Stimulated activated CD4-positive, alpha-beta T cell treated with anti-CD3 and anti-CD28 coated beads, TNF-alpha, amount 100 ng/mL, for 4 hours (primary cell): ENCODE measurements at regions not wholly inside any gene's neighbourhood (a gene's known extent, or its start where the extent isn't known, plus 50 kb on each side); places are given as distances from the start of the nearest gene placed in this dataset.

ENCODE experiments used
- DNase-seq, 3 experiments: peaks; one replicate each; pipeline ENCODE4 v3.0.0-alpha.2; 2020; ENCODE audit warnings: low read depth in 3 of 3

- no peak for DNase-seq
Measured at GRCh38 chr20:22916021-22916842, 118.9 kb upstream of the SSTR4 start.

DNA sequence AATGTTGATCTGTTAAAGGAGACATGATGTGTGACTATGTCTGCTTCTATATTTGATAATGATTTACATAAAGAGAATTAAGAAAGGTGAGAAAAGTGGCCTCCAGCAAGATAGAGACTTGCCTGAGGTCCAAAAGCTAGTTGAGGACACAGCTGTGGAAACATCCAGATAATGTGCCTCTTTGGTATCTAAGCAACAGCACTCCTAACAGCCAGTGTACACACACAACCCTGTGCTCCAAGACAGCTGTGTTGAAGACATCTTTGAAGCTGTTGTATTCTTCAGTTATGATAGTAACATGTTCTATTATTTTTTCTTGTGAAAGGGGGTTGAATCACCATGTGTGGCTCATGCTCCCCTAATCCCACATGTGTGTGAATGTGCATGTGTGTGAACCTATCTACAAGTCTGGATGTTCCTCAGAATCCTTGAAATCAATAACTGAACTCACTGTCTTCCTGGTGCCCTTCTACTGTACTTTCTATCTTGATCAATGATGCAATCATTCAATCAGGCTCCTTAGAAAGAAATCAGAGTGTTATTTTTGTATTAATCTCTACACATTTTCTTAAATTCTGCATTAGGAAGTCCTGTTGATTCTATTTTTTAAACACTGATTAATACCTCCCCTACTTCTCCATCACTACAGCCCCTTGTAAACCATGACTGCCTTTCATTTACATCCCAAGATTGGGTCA lies 116.7 kb upstream of the SSTR4 start:
- DNase-seq, result no peak

- DNase-seq, result no peak
Measured at GRCh38 chr20:22920898-22921297, 114.2 kb upstream of the SSTR4 start.

- DNase-seq, result no peak
Measured at GRCh38 chr20:22921595-22922421, 113.3 kb upstream of the SSTR4 start.

- DNase-seq, result no peak
Measured at GRCh38 chr20:22922987-22923386, 112.1 kb upstream of the SSTR4 start.

DNA sequence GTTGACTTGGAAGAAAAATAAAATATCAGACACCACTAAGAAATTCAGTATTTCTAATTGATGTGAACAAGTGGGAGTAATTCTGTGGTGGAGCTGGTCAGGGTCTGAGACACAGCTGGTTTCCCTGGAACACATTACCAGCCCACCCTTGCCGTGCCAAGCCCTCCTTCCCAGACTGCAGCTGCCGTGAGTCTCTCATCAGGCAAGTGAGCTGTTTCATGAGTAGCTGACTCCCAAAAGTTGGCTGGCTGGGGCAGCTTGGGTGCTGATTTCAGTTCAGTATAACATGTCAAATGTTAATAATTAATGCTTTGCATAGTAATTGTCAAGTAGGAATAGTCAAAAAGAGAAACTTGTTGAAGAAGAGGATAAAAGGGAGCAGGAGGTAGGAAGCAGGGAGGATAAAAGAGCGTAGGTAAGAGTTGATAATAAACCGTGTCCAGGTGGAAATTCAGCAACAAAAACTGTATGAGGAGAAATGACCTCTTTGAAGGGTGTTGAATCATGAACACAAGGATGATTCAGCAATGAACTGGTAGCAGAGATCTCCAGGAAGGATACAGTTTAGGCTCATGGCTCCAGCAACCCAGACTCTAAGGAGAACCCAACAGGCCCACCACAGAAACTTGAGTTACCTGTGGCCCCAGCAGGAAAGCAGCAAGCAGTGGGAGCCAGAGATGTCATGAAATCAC lies 110.9 kb upstream of the SSTR4 start:
- no peak for DNase-seq

DNA sequence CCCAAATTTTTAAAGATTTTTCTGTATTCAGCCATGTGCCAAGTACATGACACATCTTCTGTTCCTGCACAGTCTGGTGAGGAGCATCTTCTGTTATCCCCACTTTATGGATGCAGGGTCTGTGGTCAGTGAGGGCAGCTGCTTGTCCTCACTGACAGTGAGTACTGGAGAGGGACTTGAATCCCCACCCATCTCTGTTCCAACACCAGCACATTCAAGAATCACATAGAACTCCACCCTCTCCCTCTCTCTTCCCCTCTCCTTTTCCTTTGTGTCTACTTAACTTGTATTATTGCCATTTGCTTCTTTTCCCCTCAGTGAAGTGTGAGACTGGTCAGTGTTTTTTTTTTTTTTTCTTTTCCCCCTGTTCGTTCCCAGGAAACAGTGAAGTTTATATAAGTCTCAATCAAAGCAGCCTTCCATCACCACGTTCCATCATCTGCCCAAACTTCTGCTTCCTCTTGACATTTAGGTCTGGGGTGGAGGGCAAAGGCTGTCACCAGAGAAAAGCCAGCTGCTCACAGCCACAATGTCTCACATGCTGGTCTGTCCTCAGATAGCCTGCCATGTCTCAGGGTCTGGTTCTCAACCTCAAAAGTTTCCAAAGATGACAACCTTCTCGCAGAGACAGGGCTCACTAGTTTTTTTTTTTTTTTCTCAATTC lies 110.0 kb upstream of the SSTR4 start:
- no peak for DNase-seq

GRCh38 chr20:22925613-22925983 lies 109.5 kb upstream of the SSTR4 start:
- DNase-seq, result no peak

- DNase-seq, result no peak
Measured at GRCh38 chr20:22927537-22927936, 107.6 kb upstream of the SSTR4 start.

DNA sequence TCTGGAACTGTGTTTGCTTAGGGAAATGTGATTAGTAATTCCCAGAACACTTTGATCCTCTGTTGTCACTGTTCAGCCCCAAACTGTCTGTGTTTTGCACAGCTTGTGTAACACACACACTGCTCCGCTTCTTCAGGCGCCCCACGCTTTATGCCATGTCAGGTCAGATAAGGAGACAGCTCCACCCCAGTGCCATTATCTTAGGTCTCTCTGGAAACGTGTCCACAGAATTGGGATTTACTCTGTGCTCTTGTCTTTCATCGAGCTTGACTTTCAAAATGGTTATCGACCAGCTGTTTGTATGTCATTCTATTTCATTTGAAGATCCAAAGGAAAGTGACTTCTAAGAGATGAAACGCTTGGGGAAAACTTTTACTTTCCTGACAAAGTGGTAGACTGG lies 106.4 kb upstream of the SSTR4 start:
- DNase-seq, result no peak

DNA sequence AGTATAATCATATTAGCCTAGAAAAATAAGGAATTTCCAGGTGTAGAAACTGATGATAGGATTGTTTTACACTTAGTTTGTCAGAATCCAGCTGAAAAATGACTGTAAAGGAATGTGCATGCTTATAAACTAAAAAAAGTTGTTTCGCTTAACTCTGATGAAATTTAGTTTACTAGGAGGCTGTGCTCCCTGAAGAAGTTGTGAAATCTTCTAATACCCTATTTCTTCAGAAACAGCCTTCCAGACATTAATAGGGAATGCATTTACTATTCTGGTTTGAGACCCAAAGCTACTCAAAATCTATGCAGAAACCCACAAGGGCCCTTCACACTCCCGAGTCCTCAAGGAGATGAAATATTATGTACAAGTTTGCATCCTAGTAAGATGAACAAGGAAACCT lies 105.5 kb upstream of the SSTR4 start:
- DNase-seq, result no peak

- no peak for DNase-seq
Measured at GRCh38 chr20:22931653-22932608, 103.2 kb upstream of the SSTR4 start.

DNA sequence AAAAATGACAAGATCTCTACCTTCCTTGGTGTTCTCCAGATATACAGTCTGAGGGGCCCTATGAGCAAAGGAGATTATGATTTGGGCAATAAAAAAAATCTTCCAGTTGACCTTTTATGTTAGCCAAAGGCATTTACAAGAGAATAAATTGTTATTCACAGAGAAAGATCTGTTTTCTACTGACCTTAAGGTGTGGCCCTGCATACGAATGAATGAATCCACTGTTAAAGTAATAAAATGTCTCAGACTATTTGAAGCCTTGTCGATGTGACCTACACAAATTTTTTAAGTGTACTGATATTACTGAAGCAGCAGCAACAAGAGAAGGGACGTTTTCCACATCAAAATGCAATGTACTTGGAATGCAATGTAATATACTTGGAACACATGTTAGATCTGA lies 95.9 kb upstream of the SSTR4 start:
- no peak for DNase-seq

- DNase-seq, result no peak
Measured at GRCh38 chr20:22940350-22940749, 94.8 kb upstream of the SSTR4 start.

DNA sequence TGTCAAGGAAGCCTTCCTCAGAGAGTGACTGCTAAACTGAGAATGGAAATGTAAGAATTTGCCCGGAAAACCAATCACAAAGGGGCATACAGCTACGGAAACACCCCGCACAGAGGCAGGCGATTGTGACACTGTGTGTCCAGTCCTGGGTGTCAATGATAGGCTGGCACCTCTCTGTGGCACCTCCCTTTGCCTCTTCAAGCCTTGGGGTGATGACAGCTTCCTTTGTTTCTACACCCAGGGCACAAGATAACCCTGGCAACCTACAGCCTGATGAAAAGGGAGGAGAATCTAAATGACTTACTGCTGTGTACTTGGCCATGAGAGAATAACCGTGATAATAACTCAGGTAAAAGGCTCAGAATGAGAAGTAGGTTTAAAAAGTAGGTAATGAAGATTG lies 93.6 kb upstream of the SSTR4 start:
- DNase-seq, result no peak

DNA sequence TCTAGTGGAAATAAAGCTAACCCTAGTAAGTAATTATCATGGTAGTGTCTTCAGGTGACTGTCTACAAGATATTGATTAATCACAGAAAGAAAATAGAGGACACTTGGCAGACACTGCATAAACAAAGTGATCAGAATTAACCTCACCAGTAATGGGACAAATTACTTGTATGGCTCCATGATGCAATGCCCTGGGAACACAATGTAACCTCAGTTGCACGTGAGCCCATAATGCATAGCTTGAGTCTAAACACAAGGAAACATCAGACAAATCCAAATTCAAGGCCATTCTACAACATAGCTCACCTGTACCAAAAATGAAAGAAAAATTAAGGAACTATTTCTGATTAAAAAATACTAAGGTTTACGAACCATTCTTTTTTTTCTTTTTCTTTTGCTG lies 92.4 kb upstream of the SSTR4 start:
- no peak for DNase-seq

DNA sequence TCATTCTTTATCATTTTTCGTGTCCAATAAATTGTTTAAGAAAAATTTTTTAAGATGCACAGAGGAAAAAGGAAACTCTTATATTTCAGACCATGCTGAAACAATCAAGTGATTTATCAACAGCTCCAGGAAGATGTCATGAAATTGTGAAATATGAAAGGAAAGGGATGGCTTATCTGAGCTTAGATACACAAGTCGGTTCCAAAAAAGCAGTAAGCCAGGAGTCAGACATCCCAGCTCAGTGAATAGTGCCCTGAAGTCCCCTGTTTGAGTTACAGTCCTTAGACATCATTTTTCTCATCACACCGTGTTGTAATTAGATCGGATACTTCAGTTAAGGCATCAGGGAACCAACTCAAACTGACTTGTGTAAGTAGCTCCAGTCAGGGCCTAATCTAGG lies 91.0 kb upstream of the SSTR4 start:
- DNase-seq, result no peak

DNA sequence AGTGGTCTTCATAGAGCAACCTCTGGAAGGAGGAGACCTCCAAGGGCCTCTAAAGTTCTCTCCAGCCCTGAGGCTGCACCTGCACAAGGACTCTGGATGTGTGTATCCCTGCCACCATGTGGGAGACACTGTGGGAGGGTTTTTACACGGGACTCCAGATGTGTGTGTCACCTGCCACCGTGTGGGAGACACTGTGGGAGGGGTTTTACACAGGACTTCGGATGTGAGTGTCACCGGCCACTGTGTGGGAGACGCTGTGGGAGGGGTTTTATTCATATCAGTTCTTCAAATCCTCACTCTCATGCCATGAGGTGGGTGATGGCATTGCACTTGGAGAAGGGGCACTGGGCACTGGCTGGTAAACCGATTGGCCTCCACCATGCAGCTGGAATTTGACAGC lies 90.2 kb upstream of the SSTR4 start:
- DNase-seq, result no peak

DNA sequence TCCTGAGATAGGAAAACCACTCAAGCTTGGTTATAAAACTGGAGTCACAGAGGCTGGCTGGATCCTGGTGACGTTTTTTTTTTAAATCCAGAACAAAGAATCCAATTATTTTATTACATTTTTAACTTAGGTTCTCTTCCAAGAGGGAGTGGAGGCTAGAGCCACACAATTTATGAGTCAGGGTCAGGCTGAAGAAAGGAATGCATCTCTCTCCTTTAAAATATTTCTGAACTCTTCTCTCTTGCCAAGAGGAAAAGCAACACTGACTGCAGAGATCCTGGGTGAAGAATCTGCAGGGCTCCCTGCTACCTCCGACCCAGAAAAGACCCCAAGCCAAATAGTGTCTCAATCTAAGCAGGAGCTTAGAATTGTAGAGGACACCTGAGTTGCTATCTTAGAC lies 88.5 kb upstream of the SSTR4 start:
- no peak for DNase-seq
